HCT116 (cell line): ENCODE measurements at regions not wholly inside any gene's neighbourhood (a gene's known extent, or its start where the extent isn't known, plus 50 kb on each side); places are given as distances from the start of the nearest gene placed in this dataset.

Experiments
- CBX3 ChIP-seq: IDR thresholded peaks from 2 replicates; pipeline ENCODE4 v1.6.1; 2012; ENCODE audit warnings: low read depth
- MAX ChIP-seq: IDR thresholded peaks from 2 replicates; pipeline ENCODE4 v1.6.1; 2012
- POLR2A ChIP-seq: IDR thresholded peaks from 2 replicates; pipeline ENCODE4 v1.7.0; 2011; ENCODE audit warnings: borderline replicate concordance; ENCODE audit not compliant: insufficient read depth, insufficient read length; ENCODE audit errors: extremely low read depth
- POLR2AphosphoS5 ChIP-seq: IDR thresholded peaks from 2 replicates; pipeline ENCODE4 v1.6.1; 2011; ENCODE audit warnings: mild to moderate bottlenecking, low read depth, low read length, moderate library complexity
- SIN3A ChIP-seq: IDR thresholded peaks from 2 replicates; pipeline ENCODE4 v1.6.1; 2012; ENCODE audit warnings: low read depth
- SP1 ChIP-seq: IDR thresholded peaks from 2 replicates; pipeline ENCODE4 v1.6.1; 2012; ENCODE audit warnings: low read depth
- TCF7L2 ChIP-seq: IDR thresholded peaks from 2 replicates; pipeline ENCODE4 v1.7.0; 2011; ENCODE audit warnings: borderline replicate concordance, inconsistent platforms; ENCODE audit not compliant: insufficient read depth, insufficient read length; ENCODE audit errors: extremely low read depth
- ZNF274 ChIP-seq: fragments of 200-500 bp; sonication (Bioruptor generic); IDR thresholded peaks from 2 replicates; pipeline ENCODE4 v1.6.1; 2014; ENCODE audit warnings: mild to moderate bottlenecking, low read depth, low read length, inconsistent platforms
- TF ChIP-seq, protein P1 (sequence below), 3 experiments: fragments of 200-600 bp in 1 of 3; sonication (generic) in 1 of 3; IDR thresholded peaks in 2 of 3; conservative IDR thresholded peaks in 1 of 3; 2 replicates each; pipeline ENCODE4 v1.5.1; 2012 to 2017; ENCODE audit warnings: low read depth in 2 of 3, low read length in 2 of 3, antibody characterized with exemption in 1 of 3, borderline replicate concordance in 1 of 3, control low read depth in 1 of 3, mild to moderate bottlenecking in 1 of 3, mixed read lengths in 1 of 3, mixed run types in 1 of 3, moderate library complexity in 1 of 3; ENCODE audit not compliant: insufficient read depth in 1 of 3

DNA sequence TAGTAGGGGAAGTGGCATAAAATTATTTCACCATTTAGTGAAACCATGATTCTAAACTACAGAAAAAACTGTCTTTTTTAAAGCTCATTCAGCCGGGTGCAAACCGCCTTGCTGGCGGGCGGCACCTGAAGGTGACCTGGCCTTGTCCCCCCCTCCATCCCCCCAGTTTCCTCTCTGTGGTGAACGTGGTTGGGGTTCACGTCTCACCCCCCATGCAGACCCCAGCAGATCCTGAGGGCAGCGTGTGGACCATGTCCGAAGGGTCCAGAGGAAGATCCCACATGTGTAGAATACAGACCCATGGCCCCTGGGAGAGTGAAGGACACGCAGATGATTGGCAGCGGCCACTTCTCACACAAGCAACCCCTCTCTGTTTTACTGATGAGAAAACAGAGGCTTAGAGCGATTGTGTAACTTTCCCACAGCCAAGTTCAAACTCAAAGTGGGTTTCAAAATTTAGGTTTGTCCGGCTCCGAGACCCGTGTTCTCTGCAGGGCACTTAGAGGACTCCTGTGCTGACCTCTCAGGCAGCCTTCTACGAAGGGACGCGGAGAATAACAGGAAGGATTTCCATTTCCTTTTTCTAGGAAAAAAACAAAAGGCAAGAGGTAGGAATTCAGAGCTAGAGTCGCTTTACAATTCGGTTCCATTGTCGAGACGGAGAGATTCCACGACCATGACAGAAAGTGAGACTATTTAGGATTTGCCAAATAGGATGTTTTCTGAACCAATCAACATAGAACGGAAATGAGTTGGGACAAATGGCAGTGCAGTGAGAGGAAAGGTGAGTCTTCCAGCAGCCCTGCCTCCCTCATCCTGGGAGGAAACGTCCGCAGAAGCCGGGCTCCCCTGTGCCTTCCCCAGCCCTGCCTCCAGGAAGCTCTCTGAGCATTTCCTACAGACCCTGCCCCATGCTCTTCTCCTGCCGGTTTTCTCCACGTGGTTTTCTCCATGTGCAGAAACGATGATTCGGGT, 67.6 kb upstream of the PITRM1 start:
- TF ChIP-seq POLR2A = no peak
- TF ChIP-seq, protein P1, sequence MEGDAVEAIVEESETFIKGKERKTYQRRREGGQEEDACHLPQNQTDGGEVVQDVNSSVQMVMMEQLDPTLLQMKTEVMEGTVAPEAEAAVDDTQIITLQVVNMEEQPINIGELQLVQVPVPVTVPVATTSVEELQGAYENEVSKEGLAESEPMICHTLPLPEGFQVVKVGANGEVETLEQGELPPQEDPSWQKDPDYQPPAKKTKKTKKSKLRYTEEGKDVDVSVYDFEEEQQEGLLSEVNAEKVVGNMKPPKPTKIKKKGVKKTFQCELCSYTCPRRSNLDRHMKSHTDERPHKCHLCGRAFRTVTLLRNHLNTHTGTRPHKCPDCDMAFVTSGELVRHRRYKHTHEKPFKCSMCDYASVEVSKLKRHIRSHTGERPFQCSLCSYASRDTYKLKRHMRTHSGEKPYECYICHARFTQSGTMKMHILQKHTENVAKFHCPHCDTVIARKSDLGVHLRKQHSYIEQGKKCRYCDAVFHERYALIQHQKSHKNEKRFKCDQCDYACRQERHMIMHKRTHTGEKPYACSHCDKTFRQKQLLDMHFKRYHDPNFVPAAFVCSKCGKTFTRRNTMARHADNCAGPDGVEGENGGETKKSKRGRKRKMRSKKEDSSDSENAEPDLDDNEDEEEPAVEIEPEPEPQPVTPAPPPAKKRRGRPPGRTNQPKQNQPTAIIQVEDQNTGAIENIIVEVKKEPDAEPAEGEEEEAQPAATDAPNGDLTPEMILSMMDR (IDR thresholded peaks at IDR 0.05 in 2 of 3, conservative IDR thresholded peaks at IDR 0.05 in 1 of 3; ENCODE audit: borderline replicate concordance in 1 of 3, insufficient read depth in 1 of 3, low read depth in 2 of 3, low read length in 2 of 3) = no peak
- TF ChIP-seq POLR2AphosphoS5 = no peak
- TF ChIP-seq SP1 = no peak
- no peak for TF ChIP-seq ZNF274
- no peak for TF ChIP-seq MAX
- no peak for TF ChIP-seq CBX3
- no peak for TF ChIP-seq TCF7L2
- no peak for TF ChIP-seq SIN3A
